ENCODE measurements at regions not wholly inside any gene's neighbourhood (a gene's known extent, or its start where the extent isn't known, plus 50 kb on each side); places are given as distances from the start of the nearest gene placed in this dataset.

GRCh38 chr3:104947943-104948342 lies 418.8 kb upstream of the ALCAM start:
- H3K4me1 ChIP-seq (replicated peaks in 1 of 4; ENCODE audit: control insufficient read depth in 3 of 4, insufficient read depth in 4 of 4, low read length in 3 of 4), result no peaks in the 10 kb centered on the region
- no peaks in the 10 kb centered on the region for H3K23me2 ChIP-seq (ENCODE audit: low read depth, low read length)
- H2BK5ac ChIP-seq (ENCODE audit: low read depth, low read length), result no peak overlapping the region
- H2AK5ac ChIP-seq (ENCODE audit: low read depth, low read length), result no peak overlapping the region
- H3K36me3 ChIP-seq (ENCODE audit: control insufficient read depth in 2 of 4, insufficient read depth in 4 of 4, low read length in 3 of 4), result no peaks in the 10 kb centered on the region
- no peak overlapping the region for H3K18ac ChIP-seq (ENCODE audit: extremely low read depth, low read length)
- H3K14ac ChIP-seq (ENCODE audit: insufficient read length), result no peak overlapping the region
- no peaks in the 10 kb centered on the region for H3K9me3 ChIP-seq (ENCODE audit: insufficient read depth in 2 of 2, low read depth in 1 of 2, low read length in 1 of 2)
- H3K23ac ChIP-seq (ENCODE audit: insufficient read length), result no peak overlapping the region
- H4K91ac ChIP-seq (replicated peaks; ENCODE audit: insufficient read length, low read length), result no peak overlapping the region
- H3K4ac ChIP-seq (replicated peaks; ENCODE audit: insufficient read length, low read depth, low read length), result no peak overlapping the region
- no peak overlapping the region for H3K56ac ChIP-seq (replicated peaks; ENCODE audit: insufficient read length, low read depth, low read length)
- H4K20me1 ChIP-seq (replicated peaks in 1 of 2; ENCODE audit: control insufficient read depth in 1 of 2, insufficient read depth in 2 of 2, low read length in 2 of 2), result no peaks in the 10 kb centered on the region
- H3K79me1 ChIP-seq (ENCODE audit: low read depth, low read length), result no peaks in the 10 kb centered on the region
- FAIRE-seq, result no peak
- H2BK15ac ChIP-seq (ENCODE audit: low read length), result no peak overlapping the region
- no peak overlapping the region for H3K9ac ChIP-seq (replicated peaks in 1 of 4; ENCODE audit: extremely low read depth in 1 of 4, low read depth in 3 of 4, low read length in 3 of 4)
- no peak overlapping the region for H2AFZ ChIP-seq (ENCODE audit: low read length)
- no peak overlapping the region; the same call in 1 of the 2 replicates for H2BK12ac ChIP-seq (ENCODE audit: low read depth, low read length)
- no peak overlapping the region for H4K8ac ChIP-seq (ENCODE audit: extremely low read depth, insufficient read depth, low read length)
- H3K27ac ChIP-seq (ENCODE audit: low read depth, low read length), result no peak overlapping the region
- no peak overlapping the region for H3K4me2 ChIP-seq (ENCODE audit: insufficient read depth in 1 of 2, low read depth in 2 of 2, low read length in 2 of 2)
- H3K4me3 ChIP-seq (ENCODE audit: extremely low read depth in 1 of 4, insufficient read depth in 2 of 4, low read depth in 3 of 4, low read length in 4 of 4), result no peak overlapping the region
- H3K27me3 ChIP-seq (replicated peaks in 1 of 4; ENCODE audit: control insufficient read depth in 3 of 4, extremely low read depth in 1 of 4, insufficient read depth in 3 of 4, low read length in 3 of 4), result no peaks in the 10 kb centered on the region
- H4K5ac ChIP-seq (ENCODE audit: insufficient read length, low read depth, low read length), result no peak overlapping the region
- H3K79me2 ChIP-seq (ENCODE audit: control insufficient read depth in 1 of 2, insufficient read depth in 2 of 2, low read length in 2 of 2), result no peaks in the 10 kb centered on the region
- no peak overlapping the region for H2BK20ac ChIP-seq (ENCODE audit: low read length)
- CTCF ChIA-PET (ENCODE audit: partially characterized antibody), result interaction anchor here (1.3 kb wide), 1 partner anchor 80 kb away, joined by 5 read pairs; no protein-coding TSS in a partner anchor
- 76% methylated on average over 3 of the region's 3 CpGs; no CpG with 5 or more reads in 1 of the 2 experiments for WGBS, 2 experiments (ENCODE audit: extremely low coverage in 1 of 2, insufficient coverage in 1 of 2, insufficient read length in 1 of 2, insufficient replicate concordance in 2 of 2, low coverage in 1 of 2, low lambda C conversion rate in 2 of 2, missing lambda C conversion rate in 1 of 2)
- TF ChIP-seq RNF2 (IDR thresholded peaks at IDR 0.05; ENCODE audit: borderline replicate concordance, low read depth, low read length, missing control alignments, poor library complexity, severe bottlenecking), result no peak
- no peak for TF ChIP-seq RFX5 (IDR thresholded peaks at IDR 0.05; ENCODE audit: borderline replicate concordance, low read depth, low read length)
- no peak for TF ChIP-seq POU5F1 (IDR thresholded peaks at IDR 0.05; ENCODE audit: low read depth, low read length)
- TF ChIP-seq ATF3 (IDR thresholded peaks at IDR 0.05; ENCODE audit: insufficient read depth, low read depth, low read length), result no peak
- no peak for TF ChIP-seq TAF1 (IDR thresholded peaks at IDR 0.05; ENCODE audit: low read depth, low read length)
- no peak for TF ChIP-seq SP2 (IDR thresholded peaks at IDR 0.05; ENCODE audit: low read length)
- no peak for TF ChIP-seq SAP30 (IDR thresholded peaks at IDR 0.05; ENCODE audit: insufficient read depth, insufficient replicate concordance, low read length)
- no peak for TF ChIP-seq CEBPB (IDR thresholded peaks at IDR 0.05; ENCODE audit: low read depth, low read length)
- no peak for TF ChIP-seq FOSL1 (IDR thresholded peaks at IDR 0.05; ENCODE audit: insufficient read depth, low read depth, low read length)
- no peak for TF ChIP-seq E2F6 (IDR thresholded peaks at IDR 0.05)
- no peak for TF ChIP-seq NRF1 (IDR thresholded peaks at IDR 0.05; ENCODE audit: low read depth, low read length)
- TF ChIP-seq TCF12 (IDR thresholded peaks at IDR 0.05; ENCODE audit: low read depth, low read length), result no peak
- TF ChIP-seq RBBP5 (IDR thresholded peaks at IDR 0.05; ENCODE audit: borderline replicate concordance, low read depth, low read length), result no peak
- DNase-seq (ENCODE audit: low read depth in 1 of 2, low spot score in 2 of 2), result no peak
- POLR2A ChIA-PET (ENCODE audit: partially characterized antibody), result no interaction called here
- no peak overlapping the region for H2BK120ac ChIP-seq (replicated peaks; ENCODE audit: low read depth, low read length)
